Choroid plexus epithelial cell (primary cell): ENCODE measurements at regions not wholly inside any gene's neighbourhood (a gene's known extent, or its start where the extent isn't known, plus 50 kb on each side); places are given as distances from the start of the nearest gene placed in this dataset.

ENCODE experiments used
- DNase-seq: peaks from one replicate; pipeline ENCODE4 v3.0.0-alpha.2; 2010; ENCODE audit warnings: low read depth
- H3K4me3 ChIP-seq: 2 replicates; pipeline ENCODE4 v1.5.1; 2011; ENCODE audit warnings: low read depth, mild to moderate bottlenecking, control low read depth, low read length, moderate library complexity
- CTCF ChIP-seq: conservative IDR thresholded peaks from 2 replicates; pipeline ENCODE4 v1.5.1; 2011; ENCODE audit warnings: low read depth, mild to moderate bottlenecking, control low read depth, inconsistent platforms, low read length, moderate library complexity

GRCh38 chr13:88196106-88196505 lies 524.9 kb downstream of the SLITRK5 start:
- DNase-seq: no peak
- H3K4me3 ChIP-seq: no peak overlapping the region
- TF ChIP-seq CTCF: no peak

- no peak for TF ChIP-seq CTCF
- no peak for DNase-seq
- H3K4me3 ChIP-seq: no peak overlapping the region
Observed at GRCh38 chr13:88217372-88217771, 546.2 kb downstream of the SLITRK5 start.

GRCh38 chr13:88217883-88218282 lies 546.7 kb downstream of the SLITRK5 start:
- DNase-seq: no peak
- no peak overlapping the region for H3K4me3 ChIP-seq
- no peak for TF ChIP-seq CTCF

- no peak for TF ChIP-seq CTCF
- no peak for DNase-seq
- no peak overlapping the region for H3K4me3 ChIP-seq
Observed at GRCh38 chr13:88223958-88224357, 552.8 kb downstream of the SLITRK5 start.

GRCh38 chr13:88235441-88235840 lies 564.3 kb downstream of the SLITRK5 start:
- no peak for TF ChIP-seq CTCF
- DNase-seq: no peak

GRCh38 chr13:88246239-88246638 lies 575.1 kb downstream of the SLITRK5 start:
- TF ChIP-seq CTCF: no peak
- DNase-seq: no peak
- no peak overlapping the region for H3K4me3 ChIP-seq

More at GRCh38 chr13:88235441-88235840, 564.3 kb downstream of the SLITRK5 start:
- H3K4me3 ChIP-seq: no peak overlapping the region

GRCh38 chr13:88248393-88248792 lies 577.2 kb downstream of the SLITRK5 start:
- no peak for TF ChIP-seq CTCF
- no peak for DNase-seq
- no peak overlapping the region for H3K4me3 ChIP-seq
